Gastrocnemius medialis (tissue), 4 donors: ENCODE measurements at regions not wholly inside any gene's neighbourhood (a gene's known extent, or its start where the extent isn't known, plus 50 kb on each side); places are given as distances from the start of the nearest gene placed in this dataset.

Experiments
- CTCF ChIP-seq, 5 experiments: fragments of 450-650 bp in 3 of 5; fragments of 200-600 bp in 2 of 5; sonication (generic) in 2 of 5; IDR thresholded peaks in 4 of 5; conservative IDR thresholded peaks in 1 of 5; 1 replicate in 4 of 5; 2 replicates in 1 of 5; pipeline ENCODE4 v1.5.1; 2016 to 2019; ENCODE audit warnings: antibody characterized with exemption in 5 of 5, mild to moderate bottlenecking in 3 of 5, moderate library complexity in 3 of 5
- POLR2A ChIP-seq, 2 donors: fragments of 450-650 bp; IDR thresholded peaks; one replicate each; pipeline ENCODE4 v1.6.1; 2017; ENCODE audit warnings: antibody characterized with exemption in 2 of 2, mild to moderate bottlenecking in 2 of 2, moderate library complexity in 2 of 2

GRCh38 chr4:163871078-163871477, 376.6 kb downstream of the TMA16 start:
- TF ChIP-seq CTCF (IDR thresholded peaks at IDR 0.05 in 4 of 5, conservative IDR thresholded peaks at IDR 0.05 in 1 of 5) (no peak), POLR2A (IDR thresholded peaks at IDR 0.05) (no peak)
